ENCODE measurements at regions not wholly inside any gene's neighbourhood (a gene's known extent, or its start where the extent isn't known, plus 50 kb on each side); places are given as distances from the start of the nearest gene placed in this dataset.

DNA sequence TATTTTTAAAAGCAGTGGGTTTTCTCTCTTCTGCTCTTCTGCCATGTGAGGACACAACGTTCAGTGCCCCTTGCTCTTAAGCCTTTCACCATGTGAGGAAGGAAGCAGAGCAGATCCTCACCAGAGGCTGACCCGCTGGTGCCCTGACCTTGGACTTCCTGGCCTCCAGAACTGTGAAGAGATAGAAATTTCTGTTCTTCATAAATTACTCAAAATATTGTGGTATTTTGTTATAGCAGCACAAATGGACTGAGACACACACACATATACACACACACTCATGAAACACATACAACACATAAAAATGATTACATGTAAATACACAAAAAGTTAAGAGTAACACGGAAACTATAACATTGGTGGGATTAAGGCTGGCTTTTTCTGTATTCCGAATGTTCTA lies 244.8 kb upstream of the NOCT start:
- Mint-ChIP-seq H3K9me3 (no peaks in the 10 kb centered on the region), H3K4me1 (peaks cover 18% of the 10 kb centered on the region), H3K36me3 (ENCODE audit: low read depth) (no peaks in the 10 kb centered on the region), H3K4me3 (no peak overlapping the region), H3K27ac (no peak overlapping the region), H3K27me3 (ENCODE audit: low read depth, poor library complexity) (no peaks in the 10 kb centered on the region)
- DNase-seq: no peak
- TF ChIP-seq, protein P1, sequence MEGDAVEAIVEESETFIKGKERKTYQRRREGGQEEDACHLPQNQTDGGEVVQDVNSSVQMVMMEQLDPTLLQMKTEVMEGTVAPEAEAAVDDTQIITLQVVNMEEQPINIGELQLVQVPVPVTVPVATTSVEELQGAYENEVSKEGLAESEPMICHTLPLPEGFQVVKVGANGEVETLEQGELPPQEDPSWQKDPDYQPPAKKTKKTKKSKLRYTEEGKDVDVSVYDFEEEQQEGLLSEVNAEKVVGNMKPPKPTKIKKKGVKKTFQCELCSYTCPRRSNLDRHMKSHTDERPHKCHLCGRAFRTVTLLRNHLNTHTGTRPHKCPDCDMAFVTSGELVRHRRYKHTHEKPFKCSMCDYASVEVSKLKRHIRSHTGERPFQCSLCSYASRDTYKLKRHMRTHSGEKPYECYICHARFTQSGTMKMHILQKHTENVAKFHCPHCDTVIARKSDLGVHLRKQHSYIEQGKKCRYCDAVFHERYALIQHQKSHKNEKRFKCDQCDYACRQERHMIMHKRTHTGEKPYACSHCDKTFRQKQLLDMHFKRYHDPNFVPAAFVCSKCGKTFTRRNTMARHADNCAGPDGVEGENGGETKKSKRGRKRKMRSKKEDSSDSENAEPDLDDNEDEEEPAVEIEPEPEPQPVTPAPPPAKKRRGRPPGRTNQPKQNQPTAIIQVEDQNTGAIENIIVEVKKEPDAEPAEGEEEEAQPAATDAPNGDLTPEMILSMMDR (IDR thresholded peaks at IDR 0.05): no peak

DNA sequence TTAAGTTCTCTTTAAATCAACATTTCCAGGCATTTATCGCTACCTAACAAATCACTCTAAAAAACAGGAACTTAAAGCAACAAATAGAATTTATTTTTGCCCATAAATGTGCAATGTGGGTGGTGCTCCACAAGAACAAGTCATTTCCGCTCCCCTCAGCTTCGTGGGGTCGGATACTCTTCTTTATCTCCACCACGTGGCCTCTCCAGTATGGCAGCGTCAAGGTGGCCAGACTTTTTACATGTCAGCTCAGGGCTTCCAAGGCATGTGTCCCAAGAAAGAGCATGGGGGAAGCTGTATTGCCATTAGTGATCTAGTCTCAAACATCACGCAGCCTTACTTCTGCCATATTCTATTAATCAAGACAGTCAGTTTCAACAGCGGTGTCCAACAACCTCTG lies 249.2 kb upstream of the NOCT start:
- H3K36me3 Mint-ChIP-seq (ENCODE audit: low read depth): no peaks in the 10 kb centered on the region
- H3K9me3 Mint-ChIP-seq: no peaks in the 10 kb centered on the region
- TF ChIP-seq, protein P1 (IDR thresholded peaks at IDR 0.05): no peak
- no peaks in the 10 kb centered on the region for H3K4me1 Mint-ChIP-seq
- no peak overlapping the region for H3K4me3 Mint-ChIP-seq
- H3K27me3 Mint-ChIP-seq (ENCODE audit: low read depth, poor library complexity): no peaks in the 10 kb centered on the region
- DNase-seq: no peak
- no peak overlapping the region for H3K27ac Mint-ChIP-seq

DNA sequence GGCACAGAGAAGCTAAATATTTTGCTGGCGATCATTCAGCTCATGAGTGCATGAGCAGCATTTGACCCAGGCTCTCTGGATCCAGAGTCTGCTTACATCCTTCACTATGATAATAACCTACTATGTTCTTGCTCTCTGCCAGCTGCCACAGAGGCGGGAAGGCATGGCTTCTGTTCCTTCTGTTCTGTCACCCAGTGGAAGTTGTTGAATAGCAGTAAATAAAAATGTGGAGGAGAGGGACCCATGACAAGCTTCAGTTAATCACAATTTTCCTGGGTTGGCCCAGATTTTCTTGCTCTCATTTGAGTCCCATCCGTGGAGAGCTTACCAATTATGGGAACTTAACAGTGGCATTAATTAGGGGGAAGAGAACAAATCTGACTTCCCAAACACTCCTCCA lies 250.1 kb upstream of the NOCT start:
- DNase-seq: no peak
- Mint-ChIP-seq H3K4me1 (no peaks in the 10 kb centered on the region), H3K27me3 (ENCODE audit: low read depth, poor library complexity) (no peaks in the 10 kb centered on the region), H3K36me3 (ENCODE audit: low read depth) (no peaks in the 10 kb centered on the region), H3K4me3 (no peak overlapping the region), H3K27ac (no peak overlapping the region), H3K9me3 (no peaks in the 10 kb centered on the region)
- TF ChIP-seq, protein P1 (IDR thresholded peaks at IDR 0.05): no peak

GRCh38 chr4:138761638-138762220 lies 253.9 kb upstream of the NOCT start:
- Mint-ChIP-seq H3K4me1 (peaks cover 26% of the 10 kb centered on the region), H3K4me3 (no peak overlapping the region), H3K27me3 (ENCODE audit: low read depth, poor library complexity) (no peaks in the 10 kb centered on the region), H3K9me3 (no peaks in the 10 kb centered on the region), H3K36me3 (ENCODE audit: low read depth) (no peaks in the 10 kb centered on the region), H3K27ac (no peak overlapping the region)
- TF ChIP-seq, protein P1 (IDR thresholded peaks at IDR 0.05): no peak
- no peak for DNase-seq

GRCh38 chr4:138759554-138759902 lies 256.1 kb upstream of the NOCT start:
- Mint-ChIP-seq H3K27ac (no peak overlapping the region), H3K4me1 (peaks cover 26% of the 10 kb centered on the region), H3K36me3 (ENCODE audit: low read depth) (no peaks in the 10 kb centered on the region), H3K4me3 (no peak overlapping the region), H3K27me3 (ENCODE audit: low read depth, poor library complexity) (no peaks in the 10 kb centered on the region), H3K9me3 (peaks cover 9% of the 10 kb centered on the region)
- DNase-seq: no peak
- TF ChIP-seq, protein P1 (IDR thresholded peaks at IDR 0.05): no peak

DNA sequence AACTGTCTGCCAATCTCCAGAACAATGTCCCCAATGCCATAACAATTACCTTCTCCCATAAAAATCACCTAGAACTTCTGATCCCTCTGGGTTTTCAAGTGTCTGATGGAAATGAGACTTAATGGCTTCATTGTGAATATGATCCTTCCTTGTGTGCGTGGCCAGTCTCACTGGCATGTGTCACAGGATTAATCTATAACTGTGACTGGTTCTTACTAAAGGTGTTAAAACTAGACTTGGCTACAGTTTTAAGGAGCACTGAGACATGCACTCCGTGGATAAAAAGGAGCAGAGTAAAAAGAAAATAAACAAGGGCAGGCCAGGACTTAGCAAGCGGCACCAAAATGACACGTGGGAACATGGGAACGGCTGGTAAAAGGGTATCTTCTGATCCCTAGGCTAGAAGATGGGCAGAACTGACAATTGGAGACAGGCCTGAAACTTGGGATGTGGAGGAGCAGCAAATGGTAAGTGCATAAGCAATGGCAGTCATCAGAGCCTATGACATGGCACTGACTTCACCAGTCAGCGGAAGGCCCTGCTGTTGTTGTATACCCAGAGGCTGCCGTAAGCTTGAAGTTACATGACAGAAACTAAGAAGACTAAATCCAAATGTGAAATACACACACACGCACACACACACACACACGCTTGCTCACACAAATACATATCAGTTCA lies 256.6 kb upstream of the NOCT start:
- no peak overlapping the region for H3K4me3 Mint-ChIP-seq
- peaks cover 10% of the 10 kb centered on the region for H3K9me3 Mint-ChIP-seq
- peaks cover under 1% of the 10 kb centered on the region for H3K36me3 Mint-ChIP-seq (ENCODE audit: low read depth)
- H3K27ac Mint-ChIP-seq: peak overlapping the region; percentile 30
- no peaks in the 10 kb centered on the region for H3K27me3 Mint-ChIP-seq (ENCODE audit: low read depth, poor library complexity)
- TF ChIP-seq, protein P1 (IDR thresholded peaks at IDR 0.05): no peak
- H3K4me1 Mint-ChIP-seq: peaks cover 26% of the 10 kb centered on the region
- no peak for DNase-seq

All from nephron progenitor cell (in vitro differentiated cells).